T-helper 22 cell (primary cell): ENCODE measurements at regions not wholly inside any gene's neighbourhood (a gene's known extent, or its start where the extent isn't known, plus 50 kb on each side); places are given as distances from the start of the nearest gene placed in this dataset.

Source experiments
- DNase-seq: peaks from one replicate; pipeline ENCODE4 v3.0.0-alpha.2; 2020; ENCODE audit warnings: low read depth

DNA sequence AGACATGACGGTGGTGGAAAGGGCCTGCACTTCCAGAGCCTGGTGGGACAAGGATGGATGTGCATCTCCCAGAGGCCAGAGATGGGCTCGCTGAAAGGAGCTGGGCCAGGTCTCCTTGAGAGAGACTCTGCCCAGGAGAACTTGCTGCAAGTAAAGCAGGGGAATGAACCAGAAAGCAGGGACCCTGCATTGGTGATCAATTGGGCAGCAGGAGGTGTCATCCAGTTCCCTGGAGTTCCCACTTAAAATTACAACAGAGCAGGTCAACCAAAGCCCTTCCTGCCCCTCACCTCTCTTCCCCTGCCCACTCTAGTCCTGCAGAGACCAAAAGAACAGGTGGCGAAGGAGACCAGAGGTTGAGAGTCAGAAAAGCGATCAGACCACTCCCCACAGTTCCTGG lies 69.7 kb upstream of the CAB39 start:
- DNase-seq: no peak

- no peak for DNase-seq
Observed at GRCh38 chr2:230643576-230644291, 68.9 kb upstream of the CAB39 start.

- no peak for DNase-seq
Observed at GRCh38 chr2:230644356-230644935, 68.2 kb upstream of the CAB39 start.

DNA sequence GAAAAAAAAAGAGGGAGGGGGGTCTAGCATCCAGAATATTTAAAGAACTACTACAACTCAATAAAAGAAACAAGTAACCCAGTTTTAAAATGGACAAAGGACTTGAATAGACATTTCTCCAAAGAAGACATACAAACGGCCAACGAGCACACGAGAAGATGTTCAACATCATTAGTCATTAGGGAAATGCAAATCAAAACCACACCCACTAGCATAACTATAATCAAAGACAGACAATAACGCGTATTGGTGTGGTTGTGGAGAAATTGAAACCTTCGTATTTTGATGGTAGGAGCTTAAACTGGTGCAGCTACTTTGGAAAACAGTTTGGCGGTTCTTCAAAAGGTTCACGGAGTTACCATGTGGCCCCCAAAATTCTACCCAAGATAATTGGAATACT lies 64.3 kb upstream of the CAB39 start:
- no peak for DNase-seq

DNA sequence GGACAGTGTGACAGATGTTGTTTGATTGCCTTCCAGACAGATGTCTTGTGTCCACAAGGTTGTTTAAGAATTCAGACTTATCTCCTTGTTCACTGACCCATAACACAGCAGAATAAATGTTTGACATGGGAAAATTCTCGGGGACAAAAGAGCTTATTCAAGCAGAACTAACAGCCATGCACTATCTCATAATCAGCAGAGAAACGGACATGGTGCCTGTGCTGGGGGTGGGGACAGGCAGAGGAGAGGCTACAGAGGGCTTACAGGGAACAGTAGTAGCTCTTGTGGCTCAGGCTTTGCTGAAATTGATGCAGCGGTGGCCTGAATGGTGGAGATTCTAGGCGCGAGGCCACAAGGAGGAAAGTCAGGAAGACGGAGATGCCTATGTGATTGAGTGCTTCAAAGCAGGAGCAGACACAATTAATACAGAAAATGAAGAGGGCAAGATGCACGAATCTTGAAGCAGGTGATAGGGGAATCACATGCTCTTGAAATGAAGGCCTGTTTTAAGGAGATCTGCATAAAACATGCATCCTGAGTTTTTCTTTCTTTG lies 62.0 kb upstream of the CAB39 start:
- DNase-seq: no peak

- no peak for DNase-seq
Observed at GRCh38 chr2:230654057-230654456, 58.6 kb upstream of the CAB39 start.

DNA sequence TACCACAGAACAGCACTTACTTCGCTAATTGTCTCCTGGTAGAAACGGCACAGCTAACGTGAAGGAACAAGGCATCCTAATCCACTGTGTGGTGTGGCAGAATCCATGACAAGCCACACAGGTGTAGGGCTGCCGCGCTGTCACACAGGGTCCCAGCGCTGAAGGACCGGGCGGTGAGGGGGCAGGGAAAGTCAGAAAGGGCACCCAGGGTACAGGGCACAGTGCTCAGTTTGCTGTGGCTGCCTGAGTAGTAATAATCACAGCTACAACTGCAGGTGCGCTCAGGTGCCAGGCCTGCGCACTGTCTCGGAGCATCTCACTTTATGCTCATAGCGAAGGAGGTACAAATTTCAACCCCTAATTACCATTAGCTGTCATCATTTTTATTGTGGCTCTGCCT lies 55.2 kb upstream of the CAB39 start:
- DNase-seq: no peak

GRCh38 chr2:230657906-230658305 lies 54.7 kb upstream of the CAB39 start:
- DNase-seq: no peak

- DNase-seq: no peak
Observed at GRCh38 chr2:230658577-230658876, 54.1 kb upstream of the CAB39 start.

GRCh38 chr2:230658877-230659652 lies 53.6 kb upstream of the CAB39 start:
- DNase-seq: peak; percentile 32

GRCh38 chr2:230660294-230661060 lies 52.2 kb upstream of the CAB39 start:
- DNase-seq: no peak

- DNase-seq: no peak
Observed at GRCh38 chr2:230661072-230661957, 51.3 kb upstream of the CAB39 start.
